Liver (tissue), 8 donors: ENCODE measurements at regions not wholly inside any gene's neighbourhood (a gene's known extent, or its start where the extent isn't known, plus 50 kb on each side); places are given as distances from the start of the nearest gene placed in this dataset.

ENCODE experiments used
- DNase-seq: peaks from one replicate; pipeline ENCODE4 v3.0.0-alpha.2; 2017; ENCODE audit warnings: low spot score
- H3K27ac ChIP-seq, 2 donors: one replicate each; pipeline ENCODE4 v1.7.0; 2013; ENCODE audit warnings: inconsistent platforms in 2 of 2, low read length in 2 of 2, control low read depth in 1 of 2, low read depth in 1 of 2, mild to moderate bottlenecking in 1 of 2
- H3K27me3 ChIP-seq, 4 donors: one replicate each; pipeline versions ENCODE4 v1.6.1 to v1.7.0; 2013; ENCODE audit warnings: low read length in 3 of 4, inconsistent platforms in 1 of 4, mild to moderate bottlenecking in 1 of 4, moderate library complexity in 1 of 4; ENCODE audit not compliant: control insufficient read depth in 4 of 4, insufficient read depth in 4 of 4
- H3K36me3 ChIP-seq, 4 donors: one replicate each; pipeline versions ENCODE4 v1.6.1 to v1.7.0; 2013; ENCODE audit warnings: low read length in 3 of 4, mild to moderate bottlenecking in 3 of 4, low read depth in 1 of 4, moderate library complexity in 1 of 4; ENCODE audit not compliant: control insufficient read depth in 4 of 4, insufficient read depth in 3 of 4
- H3K4me1 ChIP-seq, 4 donors: one replicate each; pipeline versions ENCODE4 v1.6.1 to v1.7.0; 2013; ENCODE audit warnings: low read length in 3 of 4, mild to moderate bottlenecking in 3 of 4, moderate library complexity in 1 of 4; ENCODE audit not compliant: control insufficient read depth in 4 of 4, insufficient read depth in 4 of 4
- H3K4me3 ChIP-seq, 3 donors: one replicate each; pipeline versions ENCODE4 v1.6.1 to v1.7.0; 2013; ENCODE audit warnings: low read length in 3 of 3, control low read depth in 1 of 3, low read depth in 1 of 3, mild to moderate bottlenecking in 1 of 3
- H3K9ac ChIP-seq, 2 donors: one replicate each; pipeline ENCODE4 v1.7.0; 2013; ENCODE audit warnings: low read length in 2 of 2, mild to moderate bottlenecking in 2 of 2, moderate library complexity in 2 of 2, control low read depth in 1 of 2, low read depth in 1 of 2
- H3K9me3 ChIP-seq, 4 donors: one replicate each; pipeline versions ENCODE4 v1.6.1 to v1.7.0; 2013; ENCODE audit warnings: low read length in 3 of 4; ENCODE audit not compliant: control insufficient read depth in 4 of 4
- CTCF ChIP-seq: fragments of 150-350 bp; IDR thresholded peaks from 2 replicates; pipeline ENCODE4 v1.5.1; 2017; ENCODE audit warnings: improper control_type of control experiment, low read depth, low read length; ENCODE audit not compliant: missing input control
- EGR1 ChIP-seq, 2 donors: IDR thresholded peaks; 2 replicates each; pipeline ENCODE4 v1.6.1; 2016 to 2018; ENCODE audit warnings: antibody characterized with exemption in 2 of 2, low read depth in 2 of 2
- FOXA1 ChIP-seq: IDR thresholded peaks from 2 replicates; pipeline ENCODE4 v1.6.1; 2016; ENCODE audit warnings: antibody characterized with exemption
- FOXA2 ChIP-seq: IDR thresholded peaks from 2 replicates; pipeline ENCODE4 v1.6.1; 2016; ENCODE audit warnings: antibody characterized with exemption
- GABPA ChIP-seq, 2 donors: IDR thresholded peaks in 1 of 2; conservative IDR thresholded peaks in 1 of 2; 2 replicates each; pipeline ENCODE4 v1.6.1; 2016; ENCODE audit warnings: antibody characterized with exemption in 2 of 2, mild to moderate bottlenecking in 1 of 2, moderate library complexity in 1 of 2
- HNF4A ChIP-seq, 2 donors: conservative IDR thresholded peaks; 2 replicates each; pipeline ENCODE4 v1.6.1; 2016; ENCODE audit warnings: antibody characterized with exemption in 2 of 2, mild to moderate bottlenecking in 2 of 2
- HNF4G ChIP-seq: IDR thresholded peaks from 2 replicates; pipeline ENCODE4 v1.6.1; 2016; ENCODE audit warnings: antibody characterized with exemption
- JUND ChIP-seq, 2 donors: IDR thresholded peaks; 2 replicates each; pipeline ENCODE4 v1.6.1; 2016; ENCODE audit warnings: antibody characterized with exemption in 2 of 2
- MAX ChIP-seq: IDR thresholded peaks from 2 replicates; pipeline ENCODE4 v1.6.1; 2016; ENCODE audit warnings: antibody characterized with exemption
- NR2F2 ChIP-seq: IDR thresholded peaks from 2 replicates; pipeline ENCODE4 v1.6.1; 2016; ENCODE audit warnings: antibody characterized with exemption
- REST ChIP-seq: IDR thresholded peaks from 2 replicates; pipeline ENCODE4 v1.6.1; 2016; ENCODE audit warnings: antibody characterized with exemption, mild to moderate bottlenecking
- RXRA ChIP-seq, 2 donors: IDR thresholded peaks; 2 replicates each; pipeline ENCODE4 v1.6.1; 2017 to 2018; ENCODE audit warnings: antibody characterized with exemption in 2 of 2, mild to moderate bottlenecking in 1 of 2
- SP1 ChIP-seq: IDR thresholded peaks from 2 replicates; pipeline ENCODE4 v1.6.1; 2018; ENCODE audit warnings: antibody characterized with exemption, mild to moderate bottlenecking
- TAF1 ChIP-seq: conservative IDR thresholded peaks from 2 replicates; pipeline ENCODE4 v1.6.1; 2016; ENCODE audit warnings: antibody characterized with exemption, mild to moderate bottlenecking
- YY1 ChIP-seq: IDR thresholded peaks from 2 replicates; pipeline ENCODE4 v1.6.1; 2016; ENCODE audit warnings: antibody characterized with exemption, mild to moderate bottlenecking
- ZBTB33 ChIP-seq: IDR thresholded peaks from 2 replicates; pipeline ENCODE4 v1.6.1; 2016; ENCODE audit warnings: antibody characterized with exemption
- WGBS: extraction: QIAGEN DNeasy Blood & Tissue Kit; methylation state at CpG from one replicate; pipeline ENCODE4 v1.1.7; 2013; 5-methylcytosine and 5-hydroxymethylcytosine counted together
- donor health status: healthy.
- donor health status: healthy.
- donor health status: healthy.
- donor health status: healthy.
- donor health status: healthy.

GRCh38 chr7:106433377-106433776 lies 148.6 kb upstream of the NAMPT start:
- TF ChIP-seq ZBTB33 (no peak), REST (no peak), CTCF (no peak), FOXA2 (no peak), SP1 (no peak), EGR1 (IDR thresholded peaks at IDR 0.05; ENCODE audit: low read depth in 2 of 2) (no peak), NR2F2 (no peak), RXRA (IDR thresholded peaks at IDR 0.05) (no peak), TAF1 (no peak), HNF4A (conservative IDR thresholded peaks at IDR 0.05) (no peak), GABPA (IDR thresholded peaks at IDR 0.05 in 1 of 2, conservative IDR thresholded peaks at IDR 0.05 in 1 of 2) (no peak), HNF4G (no peak), JUND (IDR thresholded peaks at IDR 0.05) (no peak), YY1 (no peak), MAX (no peak), FOXA1 (no peak)
- H3K9ac ChIP-seq, result no peak overlapping the region
- H3K9me3 ChIP-seq, result no peaks in the 10 kb centered on the region
- H3K27me3 ChIP-seq, result no peaks in the 10 kb centered on the region
- H3K4me3 ChIP-seq, result no peak overlapping the region
- H3K36me3 ChIP-seq, result no peaks in the 10 kb centered on the region
- H3K4me1 ChIP-seq, result no peaks in the 10 kb centered on the region
- H3K27ac ChIP-seq, result no peak overlapping the region
- WGBS, result 91% methylated on average over 2 of the region's 2 CpGs
- DNase-seq, result no peak
